ENCODE measurements at regions not wholly inside any gene's neighbourhood (a gene's known extent, or its start where the extent isn't known, plus 50 kb on each side); places are given as distances from the start of the nearest gene placed in this dataset.

GRCh38 chr7:55723621-55723941 is 139.0 kb downstream of the SEPTIN14 start:
- TF ChIP-seq CTCF (conservative IDR thresholded peaks at IDR 0.05 in 1 of 2, IDR thresholded peaks at IDR 0.05 in 1 of 2; ENCODE audit: extremely low read depth in 1 of 2, insufficient read depth in 1 of 2, low read depth in 1 of 2, low read length in 2 of 2) = no peak
- no peak for TF ChIP-seq EZH2 (IDR thresholded peaks at IDR 0.05; ENCODE audit: borderline replicate concordance, low read length)

All from mammary epithelial cell (primary cell).